GM21619 (cell line): ENCODE measurements at regions not wholly inside any gene's neighbourhood (a gene's known extent, or its start where the extent isn't known, plus 50 kb on each side); places are given as distances from the start of the nearest gene placed in this dataset.
"Not testable (repeated sequence)": the region's sequence is repeated elsewhere in the genome, so short reads cannot be mapped to it uniquely, and the experiment has no call there.

ENCODE experiments used
- ATAC-seq: cut with Tn5 transposase; IDR thresholded peaks from one replicate; pipeline ENCODE4 v1.9.1; 2021; ENCODE audit not compliant: unreplicated experiment

DNA sequence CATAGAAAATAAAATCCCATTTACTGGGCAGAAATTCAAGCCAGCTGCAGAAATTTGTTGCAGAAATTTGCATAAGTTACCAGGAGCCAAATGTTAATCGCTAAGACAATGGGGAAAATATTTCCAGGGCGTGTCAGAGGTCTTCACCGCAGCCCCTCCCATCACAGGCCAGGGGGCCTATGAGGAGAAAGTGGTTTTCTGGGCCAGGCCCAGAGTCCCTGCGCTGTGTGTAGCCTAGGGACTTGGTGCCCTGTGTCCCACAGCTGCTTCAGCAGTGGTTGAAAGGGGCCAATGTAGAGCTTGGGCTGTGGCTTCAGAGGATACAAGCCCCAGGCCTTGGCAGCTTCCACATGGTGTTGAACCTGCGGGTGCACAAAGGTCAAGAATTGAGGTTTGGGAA lies 278.9 kb upstream of the PCDH9 start:
- no peak for ATAC-seq

DNA sequence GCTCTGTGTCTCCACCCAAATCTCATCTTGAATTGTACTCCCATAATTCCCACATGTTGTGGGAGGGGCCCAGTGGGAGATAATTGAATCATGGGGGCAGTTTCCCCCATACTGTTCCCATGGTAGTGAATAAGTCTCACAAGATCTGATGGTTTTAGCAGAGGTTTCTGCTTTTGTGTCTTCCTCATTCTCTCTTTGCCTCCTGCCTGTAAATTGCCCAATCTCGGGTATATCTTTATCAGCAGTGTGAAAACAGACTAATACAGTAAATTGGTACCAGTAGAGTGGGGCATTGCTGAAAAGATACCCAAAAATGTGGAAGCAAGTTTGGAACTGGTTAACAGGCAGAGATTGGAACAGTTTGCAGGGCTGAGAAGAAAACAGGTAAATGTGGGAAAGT lies 278.1 kb upstream of the PCDH9 start:
- not testable (repeated sequence) for ATAC-seq

DNA sequence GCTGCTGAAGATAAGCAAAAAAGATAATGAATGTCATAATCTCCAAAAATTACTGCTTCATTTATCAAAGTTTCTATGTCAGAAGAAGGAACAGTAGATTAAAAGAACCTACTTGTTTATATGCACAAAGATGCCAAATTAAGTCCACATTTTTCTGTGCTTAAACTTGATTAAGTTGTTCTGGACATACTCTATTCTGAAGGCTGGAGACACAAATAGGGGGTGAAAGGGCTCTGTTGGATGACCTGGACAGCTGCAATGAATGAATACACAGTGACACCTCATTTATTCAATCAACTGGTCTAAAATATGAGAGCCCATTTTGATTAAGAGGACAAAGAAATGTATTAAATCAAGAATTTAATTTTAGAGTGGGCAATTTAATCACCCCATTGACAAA lies 276.3 kb upstream of the PCDH9 start:
- no peak for ATAC-seq

DNA sequence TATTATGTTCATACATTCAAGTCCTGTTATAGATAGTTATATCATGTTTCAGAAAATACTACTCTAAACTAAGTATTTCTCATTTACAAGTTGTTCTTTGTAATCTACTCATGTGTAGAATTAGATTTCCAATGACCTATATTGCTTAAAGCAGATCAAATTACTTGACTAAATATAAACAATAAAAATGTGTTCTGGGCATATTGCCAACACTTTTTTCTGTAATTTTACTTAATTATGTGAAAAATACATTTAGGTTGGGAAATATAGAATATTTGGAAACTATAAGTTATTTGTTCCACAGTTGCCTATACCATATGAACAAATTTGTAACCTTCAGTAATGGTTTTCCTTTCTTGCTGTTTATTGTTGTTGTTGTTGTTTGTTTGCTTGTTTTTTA lies 275.2 kb upstream of the PCDH9 start:
- no peak for ATAC-seq

DNA sequence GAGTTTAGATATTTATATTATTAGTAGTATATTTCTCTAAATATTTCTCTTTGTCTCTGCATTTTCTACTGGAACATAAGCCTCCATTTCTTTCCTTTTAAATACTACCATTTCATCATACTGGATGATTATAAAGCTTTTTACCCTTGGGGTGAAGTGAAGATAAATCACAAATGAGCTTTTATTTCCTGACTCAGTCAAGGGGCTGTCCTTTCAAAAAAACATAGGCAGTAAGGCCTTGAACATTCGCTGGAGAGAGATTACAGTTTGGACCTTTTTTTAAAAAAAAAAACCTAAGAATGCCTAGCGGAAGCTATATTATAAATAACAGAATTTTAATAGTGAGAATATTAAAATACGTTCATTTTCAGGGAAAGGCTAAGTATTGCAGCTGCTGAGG lies 268.8 kb upstream of the PCDH9 start:
- ATAC-seq = no peak

DNA sequence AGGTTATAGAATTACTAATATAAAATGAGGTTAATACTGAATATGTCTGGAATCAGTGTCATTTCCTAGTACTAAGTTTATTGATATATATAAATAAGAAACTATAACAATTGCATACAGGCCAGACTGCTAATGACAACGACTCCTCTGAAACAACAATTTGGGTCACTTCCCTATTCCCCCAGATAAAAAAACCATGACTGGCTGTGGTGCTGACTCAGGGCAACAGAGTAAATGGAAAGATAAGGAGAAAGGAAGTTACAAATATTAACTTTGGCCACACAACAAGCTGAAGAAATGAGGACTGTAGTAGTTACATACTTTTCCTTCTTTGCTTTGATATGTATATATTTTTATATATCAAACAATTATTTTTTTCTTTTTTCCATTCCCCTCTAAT lies 263.7 kb upstream of the PCDH9 start:
- no peak for ATAC-seq

DNA sequence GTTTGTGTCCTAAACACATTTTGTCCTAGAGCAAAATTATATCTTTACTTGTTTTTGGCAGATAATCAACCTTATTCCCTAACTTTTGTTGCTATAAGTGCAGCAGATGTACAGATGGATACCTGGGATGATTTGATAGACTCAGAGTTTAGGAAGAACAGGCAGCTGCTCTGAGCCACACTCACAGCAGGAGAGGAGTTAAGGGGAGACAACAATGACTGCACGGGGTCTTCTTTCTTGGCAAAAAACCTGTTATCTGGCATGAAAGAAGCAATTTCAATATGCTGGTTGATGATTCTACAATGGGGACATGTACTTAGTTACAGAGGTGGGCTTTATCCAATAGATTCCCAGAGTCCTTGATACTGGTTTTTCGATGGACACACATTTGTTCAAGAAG lies 258.9 kb upstream of the PCDH9 start:
- no peak for ATAC-seq

DNA sequence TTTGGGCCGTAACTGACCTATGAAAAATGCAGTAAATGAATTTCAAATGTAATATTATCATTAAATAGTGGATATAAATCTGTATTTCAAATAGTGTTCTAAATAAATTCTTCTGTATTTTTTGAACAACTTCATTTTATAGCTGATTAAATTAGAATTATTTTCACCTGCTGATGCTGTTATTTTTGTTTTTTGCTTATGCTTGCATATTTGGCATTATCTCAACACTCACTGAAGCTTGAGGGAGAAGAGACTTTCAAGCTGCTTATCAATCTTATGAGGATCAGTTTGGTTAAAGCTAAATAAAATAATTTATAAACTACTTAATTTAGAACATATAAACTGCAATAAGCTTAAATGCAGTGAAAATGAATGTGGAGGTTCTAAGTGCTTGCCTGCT lies 251.3 kb upstream of the PCDH9 start:
- ATAC-seq = no peak

DNA sequence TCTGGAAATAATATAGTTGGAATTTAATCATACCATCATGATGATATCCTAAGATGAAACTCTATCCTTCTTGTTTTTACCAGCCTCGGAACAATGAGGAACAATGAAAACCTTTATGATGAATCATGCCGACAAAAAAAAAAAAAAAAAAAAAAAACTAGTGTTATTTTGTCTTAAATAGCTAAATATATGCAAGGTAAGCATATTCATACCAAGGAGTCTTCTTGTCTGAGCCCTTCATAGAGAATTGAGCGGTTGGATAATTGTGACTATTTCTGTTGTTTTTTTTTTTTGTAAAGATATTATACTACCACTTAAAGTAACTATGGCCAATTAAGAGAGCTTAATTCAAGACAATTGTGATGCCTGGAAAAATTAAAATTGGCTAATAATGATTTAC lies 244.0 kb upstream of the PCDH9 start:
- ATAC-seq = no peak

DNA sequence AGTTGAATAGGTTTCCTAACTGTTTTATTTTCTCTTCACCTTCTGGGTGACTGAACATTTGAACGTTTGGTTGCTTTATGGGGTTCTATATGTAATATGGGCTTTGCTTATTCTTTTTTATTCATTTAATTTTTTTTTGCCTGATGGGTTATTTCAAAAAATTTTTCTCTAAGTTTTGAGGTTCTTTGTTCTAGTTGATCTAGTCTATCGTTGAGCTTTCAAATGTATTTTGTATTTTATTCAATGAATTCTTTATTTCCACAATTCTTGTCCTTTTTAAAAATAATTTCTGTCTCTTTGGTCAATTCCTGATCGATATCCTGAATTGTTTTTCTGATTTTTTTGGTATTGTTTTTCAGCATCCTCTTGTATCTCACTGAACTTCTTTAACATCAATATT lies 239.5 kb upstream of the PCDH9 start:
- ATAC-seq = no peak

DNA sequence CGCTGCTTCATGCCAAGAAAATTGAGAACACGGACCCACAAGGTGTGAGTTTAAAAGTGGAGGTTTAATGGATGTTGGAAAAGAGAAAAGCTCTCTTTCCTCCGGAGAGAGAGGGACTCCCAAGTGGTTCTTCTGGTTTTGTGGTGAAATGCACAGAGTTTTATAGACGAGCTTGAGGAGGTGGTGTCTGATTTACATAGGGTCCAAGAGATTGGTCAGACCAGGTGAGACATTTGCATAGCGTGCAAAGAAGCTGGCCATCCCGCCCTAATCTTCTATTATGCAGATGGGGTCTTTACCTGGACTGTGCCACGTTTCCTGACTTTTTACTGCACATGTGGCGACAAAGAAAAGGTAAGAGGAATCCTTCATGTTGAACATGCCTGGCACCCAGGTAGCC lies 236.4 kb upstream of the PCDH9 start:
- ATAC-seq = no peak

DNA sequence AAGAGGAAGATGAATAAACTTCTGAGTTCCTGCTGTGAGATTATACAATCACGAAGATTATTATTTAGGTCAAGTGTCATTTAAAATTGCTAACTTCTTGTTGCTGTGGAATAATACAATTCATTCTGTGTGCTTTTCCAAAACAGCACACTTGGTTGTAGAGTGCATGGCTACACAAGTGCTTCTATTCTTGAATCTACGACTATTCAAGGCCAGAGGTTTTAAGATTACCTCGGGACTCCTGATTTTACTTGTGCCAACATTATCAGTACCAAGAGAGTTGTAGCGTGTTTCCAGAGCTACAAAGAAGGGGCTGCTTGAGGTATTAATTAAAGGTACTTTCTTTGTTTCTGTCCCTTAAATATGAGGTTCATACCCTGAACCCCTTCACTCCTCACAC lies 234.0 kb upstream of the PCDH9 start:
- no peak for ATAC-seq

DNA sequence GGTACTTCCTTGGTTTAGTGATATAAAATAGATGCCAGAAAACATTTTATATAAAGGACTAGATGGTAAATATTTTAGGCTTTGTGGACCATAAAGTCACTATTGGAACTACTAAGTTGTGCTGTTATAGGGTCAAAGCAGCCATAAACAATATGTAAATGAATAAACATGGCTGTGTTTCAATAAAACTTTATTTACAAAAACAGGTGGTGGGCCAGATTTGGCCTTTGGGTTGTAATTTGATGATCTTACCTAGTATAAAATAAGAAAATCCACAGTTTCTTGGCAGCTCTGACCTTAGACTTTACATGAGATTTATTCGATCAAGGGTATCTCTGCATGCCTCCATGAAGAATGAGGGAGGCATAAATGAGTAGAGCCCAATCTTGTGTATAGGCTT lies 232.0 kb upstream of the PCDH9 start:
- ATAC-seq = no peak

DNA sequence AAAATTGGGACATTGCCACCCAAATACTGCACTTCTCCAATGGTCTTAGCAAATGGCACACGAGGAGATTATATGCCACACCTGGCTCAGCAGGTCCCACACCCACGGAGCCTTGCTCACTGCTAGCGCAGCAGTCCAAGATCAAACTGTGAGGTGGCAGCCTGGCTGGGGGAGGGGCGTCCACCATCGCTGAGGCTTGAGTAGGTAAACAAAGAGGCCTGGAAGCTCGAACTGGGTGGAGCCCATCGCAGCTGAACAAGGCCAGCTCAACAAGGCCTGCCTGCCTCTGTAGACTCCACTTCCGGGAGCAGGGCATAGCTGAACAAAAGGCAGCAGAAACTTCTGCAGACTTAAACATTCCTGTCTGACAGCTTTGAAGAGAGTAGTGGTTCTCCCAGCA lies 222.4 kb upstream of the PCDH9 start:
- ATAC-seq = not testable (repeated sequence)

DNA sequence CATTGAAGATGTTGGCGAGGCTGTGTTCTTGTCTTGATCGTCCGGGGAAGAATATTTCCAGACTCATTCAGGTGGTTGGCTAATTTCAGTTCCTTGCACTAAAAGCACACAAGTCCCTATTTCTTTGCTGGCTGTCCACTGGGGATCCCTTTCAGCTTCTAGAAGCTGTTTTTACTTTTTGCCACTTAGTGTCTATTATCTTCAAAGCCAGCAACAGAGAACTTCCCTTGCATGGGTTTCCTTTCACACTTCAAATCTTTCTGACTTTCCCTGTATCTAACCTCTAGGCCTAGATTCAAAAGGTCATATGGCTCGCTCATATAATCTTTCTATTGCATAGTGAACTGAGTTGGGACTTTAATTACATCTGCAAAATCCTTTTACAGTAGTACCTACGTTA lies 215.3 kb upstream of the PCDH9 start:
- no peak for ATAC-seq

DNA sequence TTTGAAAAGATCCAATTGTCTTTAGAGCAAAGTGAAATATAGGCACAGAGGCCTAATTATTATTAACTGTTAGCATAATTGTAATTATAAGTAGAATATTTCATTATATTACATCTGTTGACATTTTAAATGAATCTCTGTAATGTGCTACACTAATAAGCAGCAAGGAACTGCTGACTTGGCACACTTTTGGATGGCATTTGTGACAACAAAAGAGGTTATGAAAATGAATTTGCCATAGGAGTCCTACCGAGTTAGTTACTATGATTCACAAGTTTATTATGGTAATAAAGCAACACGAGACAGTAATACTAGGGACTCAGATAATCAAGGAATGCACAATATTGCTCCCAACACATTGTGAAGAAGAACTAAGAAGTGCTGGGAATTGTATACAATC lies 213.8 kb upstream of the PCDH9 start:
- no peak for ATAC-seq

DNA sequence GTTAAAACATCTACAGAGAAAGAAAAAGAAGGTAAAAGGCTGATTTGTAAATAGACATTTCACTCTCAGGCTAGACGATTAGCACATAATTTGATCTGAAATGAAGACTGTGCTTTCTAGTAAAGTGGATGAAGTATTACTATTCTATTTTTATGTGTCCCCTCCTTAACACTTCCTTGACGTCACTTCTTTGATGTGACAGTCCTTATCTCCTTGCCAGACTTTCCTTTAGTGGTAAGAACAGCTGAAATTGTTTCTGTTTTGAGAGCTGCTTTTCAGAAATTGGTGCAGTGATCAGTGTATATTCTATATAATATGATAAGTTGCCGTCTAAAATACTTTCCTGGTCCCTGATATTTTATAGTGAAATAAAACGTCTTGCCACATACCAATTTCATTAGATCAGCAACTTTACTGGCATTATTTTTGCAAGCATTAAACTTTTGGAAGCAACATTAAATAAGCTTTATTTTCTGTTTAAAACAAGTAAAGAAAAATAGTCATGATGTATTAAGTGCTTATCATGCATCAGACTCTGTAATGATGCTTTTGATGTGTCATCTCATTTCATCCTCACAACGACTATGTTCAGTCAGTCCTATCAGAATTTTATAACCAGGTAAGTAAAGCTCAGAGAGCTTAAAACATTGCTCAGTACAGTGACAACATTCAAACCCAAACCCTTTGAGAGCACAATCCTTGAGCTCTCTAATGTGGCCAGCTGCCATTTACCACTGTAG lies 210.3 kb upstream of the PCDH9 start:
- no peak for ATAC-seq

DNA sequence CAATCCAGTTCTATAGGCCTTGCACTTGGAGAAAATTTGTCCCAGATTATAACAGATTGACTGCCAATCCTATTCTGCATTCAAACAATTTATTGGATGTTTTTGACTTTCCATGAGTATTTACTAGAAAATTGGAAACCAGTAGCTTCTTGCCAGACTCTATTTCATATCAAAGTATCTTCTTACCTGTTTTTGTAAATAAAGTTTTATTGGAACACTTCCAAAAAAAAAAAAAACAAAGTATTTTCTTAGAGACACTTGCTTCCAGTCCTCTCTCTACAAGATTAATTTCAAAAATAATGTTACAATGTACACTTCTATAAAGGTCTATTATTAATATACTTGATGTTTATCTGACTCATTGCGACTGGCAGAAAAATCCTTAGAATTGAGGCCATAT lies 209.2 kb upstream of the PCDH9 start:
- no peak for ATAC-seq

DNA sequence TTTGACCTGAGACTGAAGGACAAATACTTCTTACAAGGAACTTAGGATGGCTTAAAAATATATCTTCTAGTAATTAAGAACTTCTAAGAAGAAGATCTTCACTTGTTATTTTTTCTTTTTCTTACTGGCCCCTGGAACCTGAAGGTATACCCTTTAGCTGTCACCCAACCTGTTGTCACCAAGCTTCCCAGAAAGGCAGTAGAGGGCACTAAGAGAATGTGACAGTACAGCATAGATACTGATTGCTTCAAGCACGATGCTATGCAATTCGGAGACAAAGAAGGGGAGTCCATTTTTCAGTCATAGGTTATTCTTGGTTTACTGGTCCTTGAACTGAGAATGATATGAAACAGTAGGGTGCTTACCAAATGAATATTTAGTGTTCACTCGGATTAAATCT lies 208.3 kb upstream of the PCDH9 start:
- no peak for ATAC-seq

DNA sequence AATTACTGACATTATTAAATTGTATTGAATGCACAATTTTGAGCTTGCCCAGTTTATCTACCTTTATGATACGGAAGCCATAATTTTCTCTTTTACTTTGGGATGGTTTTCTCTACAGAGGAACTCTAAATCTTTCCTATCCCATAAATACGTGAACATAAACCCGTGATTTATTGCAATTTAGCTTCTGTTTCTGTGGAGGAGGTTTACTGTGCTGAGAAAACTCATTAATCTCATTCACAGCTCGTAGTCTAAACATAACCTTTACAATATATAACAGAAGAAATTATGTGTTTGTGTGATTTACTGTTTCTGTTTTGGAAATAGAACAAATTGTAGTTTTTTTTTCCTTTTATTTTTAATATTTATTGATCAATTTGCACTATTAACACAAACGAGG lies 207.1 kb upstream of the PCDH9 start:
- no peak for ATAC-seq

DNA sequence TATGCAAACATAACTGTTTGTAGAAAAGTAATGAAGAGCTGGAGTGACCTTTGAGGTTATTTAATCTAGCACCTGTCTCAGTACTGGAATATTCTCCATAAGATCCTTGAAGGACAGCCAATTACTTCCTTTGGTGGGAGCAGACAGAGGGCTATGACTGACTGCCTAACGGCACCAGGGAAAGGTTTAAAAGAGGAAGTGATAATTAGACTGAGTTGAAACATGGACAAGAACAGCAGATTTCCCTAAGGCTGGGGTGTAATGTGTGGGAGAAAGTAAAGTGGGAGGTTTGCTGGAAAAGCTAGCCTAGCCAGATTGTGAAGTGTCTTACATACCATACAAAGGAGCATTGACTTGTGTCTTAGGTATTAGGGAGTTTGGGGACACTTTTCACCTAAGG lies 191.3 kb upstream of the PCDH9 start:
- ATAC-seq = no peak

DNA sequence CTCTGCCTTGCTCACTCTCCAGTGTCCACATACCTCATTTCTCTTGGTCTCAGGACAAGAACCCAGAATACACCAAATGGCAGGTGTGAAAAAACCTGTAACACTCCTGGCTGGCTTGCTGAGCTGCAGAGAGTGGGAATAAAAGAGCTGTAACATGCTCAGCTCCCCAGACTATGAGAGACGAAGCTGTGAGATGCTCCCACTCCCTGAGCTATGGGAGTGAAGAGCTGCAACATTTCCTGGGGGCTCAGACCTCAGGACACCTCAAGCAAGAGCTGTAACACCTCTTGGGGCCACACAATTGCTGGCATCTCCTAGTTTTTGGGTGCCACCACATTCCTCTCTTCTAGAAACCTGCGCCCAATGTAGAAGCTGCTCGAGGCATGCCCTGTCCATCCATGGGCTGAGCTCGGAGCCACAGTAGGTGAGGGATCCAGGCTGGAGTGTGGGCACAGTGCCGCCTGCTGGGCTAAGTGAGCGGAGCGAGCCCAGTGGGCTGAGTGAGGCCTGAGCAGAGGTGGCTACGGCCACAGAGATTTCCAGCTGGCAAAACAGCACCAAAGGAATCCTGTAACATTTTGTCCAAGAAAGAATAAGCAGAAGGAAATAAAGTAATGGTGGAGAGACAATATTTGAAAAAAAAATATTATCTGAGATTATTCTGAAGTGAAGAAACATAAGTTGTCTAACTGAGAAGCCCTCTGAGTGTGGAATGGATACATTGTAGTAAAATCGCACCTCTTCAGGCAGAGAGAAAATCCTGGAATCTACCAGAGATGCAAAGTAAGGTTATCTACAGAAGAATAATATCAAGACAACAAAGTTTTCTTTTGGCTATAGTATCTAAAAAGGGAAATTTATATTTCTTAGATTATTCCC lies 186.2 kb upstream of the PCDH9 start:
- ATAC-seq = peak; percentile 90

DNA sequence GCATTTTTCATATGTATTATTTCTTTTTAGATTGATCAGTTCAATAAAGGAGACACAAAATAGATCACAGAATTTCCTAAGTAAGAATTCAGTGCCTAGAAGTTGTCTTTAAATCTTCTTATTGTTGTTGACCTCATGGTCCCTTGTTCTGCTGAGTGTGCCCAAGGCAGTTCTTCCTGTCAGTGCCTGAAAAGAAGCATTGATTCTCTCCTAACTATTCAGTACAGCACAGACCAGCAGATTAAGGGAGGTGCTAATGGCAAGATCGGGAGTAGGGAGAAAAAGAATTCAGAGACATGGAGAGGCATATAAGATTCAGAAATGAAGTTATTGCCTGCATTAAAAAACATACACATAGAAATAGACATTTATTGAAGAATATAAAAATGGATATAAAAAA lies 180.5 kb upstream of the PCDH9 start:
- no peak for ATAC-seq
